ENCODE measurements at regions not wholly inside any gene's neighbourhood (a gene's known extent, or its start where the extent isn't known, plus 50 kb on each side); places are given as distances from the start of the nearest gene placed in this dataset.

DNA sequence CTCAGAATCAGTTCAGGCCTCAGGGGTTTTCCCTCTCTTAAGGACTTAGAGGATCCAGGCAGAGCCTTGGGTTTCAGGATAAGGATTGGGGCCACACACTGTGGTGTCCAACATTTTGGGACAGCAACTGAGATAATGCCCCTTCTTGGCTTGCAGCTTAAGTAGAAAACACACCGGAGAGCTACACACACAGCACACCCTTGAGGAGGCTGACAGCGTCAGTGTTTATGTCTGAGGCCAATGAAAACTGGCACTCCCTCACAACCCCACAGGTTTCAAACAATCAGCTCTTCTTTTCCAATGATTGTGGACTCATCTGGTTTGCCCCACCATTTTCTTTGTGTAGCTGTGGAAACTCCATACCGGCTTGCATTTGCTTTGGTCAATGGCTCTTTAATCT lies 257.7 kb downstream of the CDCA7 start:
- Histone ChIP-seq H3K4me1 (no peaks in the 10 kb centered on the region), H3K4me3 (no peak overlapping the region), H3K27me3 (no peaks in the 10 kb centered on the region), H3K9me3 (no peaks in the 10 kb centered on the region), H3K27ac (no peak overlapping the region), H3K36me3 (no peaks in the 10 kb centered on the region)
- TF ChIP-seq POLR2A (IDR thresholded peaks at IDR 0.05), result no peak
- TF ChIP-seq, protein P1, sequence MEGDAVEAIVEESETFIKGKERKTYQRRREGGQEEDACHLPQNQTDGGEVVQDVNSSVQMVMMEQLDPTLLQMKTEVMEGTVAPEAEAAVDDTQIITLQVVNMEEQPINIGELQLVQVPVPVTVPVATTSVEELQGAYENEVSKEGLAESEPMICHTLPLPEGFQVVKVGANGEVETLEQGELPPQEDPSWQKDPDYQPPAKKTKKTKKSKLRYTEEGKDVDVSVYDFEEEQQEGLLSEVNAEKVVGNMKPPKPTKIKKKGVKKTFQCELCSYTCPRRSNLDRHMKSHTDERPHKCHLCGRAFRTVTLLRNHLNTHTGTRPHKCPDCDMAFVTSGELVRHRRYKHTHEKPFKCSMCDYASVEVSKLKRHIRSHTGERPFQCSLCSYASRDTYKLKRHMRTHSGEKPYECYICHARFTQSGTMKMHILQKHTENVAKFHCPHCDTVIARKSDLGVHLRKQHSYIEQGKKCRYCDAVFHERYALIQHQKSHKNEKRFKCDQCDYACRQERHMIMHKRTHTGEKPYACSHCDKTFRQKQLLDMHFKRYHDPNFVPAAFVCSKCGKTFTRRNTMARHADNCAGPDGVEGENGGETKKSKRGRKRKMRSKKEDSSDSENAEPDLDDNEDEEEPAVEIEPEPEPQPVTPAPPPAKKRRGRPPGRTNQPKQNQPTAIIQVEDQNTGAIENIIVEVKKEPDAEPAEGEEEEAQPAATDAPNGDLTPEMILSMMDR (IDR thresholded peaks at IDR 0.05), result no peak
- intact Hi-C loops (cut with DNase I), result no loop called here
- no peak for DNase-seq
- ATAC-seq, result no peak
- WGBS (ENCODE audit: insufficient coverage, low coverage, low lambda C conversion rate, missing lambda C conversion rate), result 73% methylated on average over 1 of the region's 3 CpGs

DNA sequence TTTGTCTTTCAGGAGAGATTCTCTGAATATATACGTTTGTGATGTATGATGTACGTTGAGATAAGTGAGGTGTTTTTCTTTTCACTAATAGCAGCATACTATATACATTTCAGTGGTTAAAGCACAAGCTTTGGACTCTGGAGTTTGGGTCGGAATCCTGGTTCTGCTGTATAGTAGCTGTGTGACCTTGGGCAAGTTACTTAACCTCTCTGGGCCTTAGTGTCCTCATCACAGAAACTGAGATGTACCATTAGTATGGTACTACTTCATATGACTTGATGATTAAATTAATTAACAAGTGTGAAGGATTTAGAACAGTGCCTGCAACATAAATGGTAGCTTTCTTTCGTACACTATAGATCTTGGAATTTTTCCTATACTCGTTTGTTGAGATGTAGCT lies 258.7 kb downstream of the CDCA7 start:
- Histone ChIP-seq H3K9me3 (no peaks in the 10 kb centered on the region), H3K4me3 (no peak overlapping the region), H3K27ac (no peak overlapping the region), H3K36me3 (no peaks in the 10 kb centered on the region), H3K4me1 (no peaks in the 10 kb centered on the region), H3K27me3 (no peaks in the 10 kb centered on the region)
- ATAC-seq (no peak), DNase-seq (no peak)
- TF ChIP-seq, protein P1 (IDR thresholded peaks at IDR 0.05), result no peak
- no peak for TF ChIP-seq POLR2A (IDR thresholded peaks at IDR 0.05)
- WGBS (ENCODE audit: insufficient coverage, low coverage, low lambda C conversion rate, missing lambda C conversion rate), result 79% methylated on average over 5 of the region's 5 CpGs
- intact Hi-C loops (cut with DNase I), result no loop called here

DNA sequence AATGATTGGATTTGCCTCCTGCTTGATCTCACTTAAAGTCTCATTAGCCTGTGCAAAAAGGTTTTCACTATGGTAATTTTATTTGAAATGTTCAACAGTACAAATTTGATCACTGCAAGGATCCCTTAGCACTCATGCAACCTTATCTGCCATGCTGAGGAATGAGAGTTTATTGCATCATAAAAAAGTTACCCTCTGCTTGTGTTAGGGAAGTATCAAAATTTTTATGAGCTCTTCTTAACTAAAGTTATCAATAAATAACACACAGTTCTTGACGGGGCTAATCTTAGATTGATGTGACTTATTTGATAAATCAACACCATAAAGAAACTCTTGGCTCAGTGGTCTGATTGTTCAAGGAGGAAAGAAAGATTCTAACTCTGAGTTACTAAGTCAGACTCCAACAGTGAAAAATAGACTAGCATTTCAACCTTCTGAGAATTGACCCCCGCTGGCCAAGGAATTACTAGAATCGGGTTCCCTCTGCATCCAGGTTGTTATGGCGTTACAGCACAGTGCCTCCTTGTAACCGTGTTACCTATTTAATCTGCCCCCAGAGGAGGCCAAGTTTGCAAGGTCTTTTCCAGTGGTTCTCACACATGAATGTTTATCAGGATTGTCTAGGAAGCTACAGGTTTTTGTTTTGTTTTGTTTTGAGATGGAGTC lies 259.7 kb downstream of the CDCA7 start:
- Histone ChIP-seq H3K27ac (no peak overlapping the region), H3K4me3 (no peak overlapping the region), H3K9me3 (no peaks in the 10 kb centered on the region), H3K4me1 (no peaks in the 10 kb centered on the region), H3K27me3 (no peaks in the 10 kb centered on the region), H3K36me3 (no peaks in the 10 kb centered on the region)
- 64% methylated on average over 5 of the region's 5 CpGs for WGBS (ENCODE audit: insufficient coverage, low coverage, low lambda C conversion rate, missing lambda C conversion rate)
- intact Hi-C loops (cut with DNase I), result no loop called here
- ATAC-seq (no peak), DNase-seq (no peak)
- TF ChIP-seq POLR2A (IDR thresholded peaks at IDR 0.05), result no peak
- TF ChIP-seq, protein P1 (IDR thresholded peaks at IDR 0.05), result no peak

DNA sequence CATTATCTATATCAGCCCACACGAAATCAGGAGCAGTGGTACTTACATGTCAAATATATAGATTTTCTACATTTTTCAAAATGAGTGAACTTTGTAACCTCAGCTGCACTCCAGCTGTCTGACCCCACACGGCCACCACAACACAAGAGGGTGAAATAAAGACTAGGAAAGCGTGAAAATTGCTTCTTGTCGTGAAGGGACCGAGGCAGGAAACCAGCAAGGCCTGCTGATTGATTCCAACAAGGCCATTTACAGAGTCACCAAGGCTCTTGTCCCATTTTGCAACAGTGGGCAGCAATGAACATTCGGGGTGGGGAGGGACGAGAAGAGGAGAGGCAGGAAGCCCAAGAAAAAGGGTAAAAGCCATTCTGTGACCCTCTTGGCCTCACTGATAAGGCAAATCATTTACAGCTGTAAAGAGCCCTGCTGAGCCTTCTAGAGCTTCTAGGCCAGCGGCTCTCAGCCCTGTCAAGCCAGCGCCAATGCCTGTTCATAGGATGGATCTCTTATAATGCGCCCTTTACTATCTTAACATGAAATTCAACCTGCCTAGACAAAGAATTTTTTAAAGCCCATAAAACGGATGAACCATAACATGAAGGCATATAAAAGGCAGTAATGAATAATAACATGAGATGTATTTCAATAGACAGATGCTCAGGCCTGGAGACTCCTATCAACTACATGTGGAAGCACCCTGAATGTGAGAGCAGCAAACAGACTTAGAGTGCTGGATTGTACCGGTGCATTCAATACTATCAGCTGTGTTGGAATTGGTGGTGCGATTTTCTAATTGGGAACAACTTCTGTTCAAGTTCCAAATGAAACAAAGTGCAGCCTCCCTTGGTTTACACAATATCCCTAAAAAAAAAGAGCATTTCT lies 269.0 kb downstream of the CDCA7 start:
- WGBS (ENCODE audit: insufficient coverage, low coverage, low lambda C conversion rate, missing lambda C conversion rate), result 67% methylated on average over 13 of the region's 13 CpGs
- Histone ChIP-seq H3K4me3 (no peak overlapping the region), H3K4me1 (no peaks in the 10 kb centered on the region), H3K27ac (no peak overlapping the region), H3K36me3 (no peaks in the 10 kb centered on the region), H3K27me3 (no peaks in the 10 kb centered on the region), H3K9me3 (no peaks in the 10 kb centered on the region)
- ATAC-seq, result no peak
- DNase-seq, result no peak
- intact Hi-C loops (cut with DNase I), result no loop called here
- TF ChIP-seq POLR2A (IDR thresholded peaks at IDR 0.05), result no peak
- TF ChIP-seq, protein P1 (IDR thresholded peaks at IDR 0.05), result no peak

All from right lobe of liver (tissue), 6 donors.